ENCODE measurements at regions not wholly inside any gene's neighbourhood (a gene's known extent, or its start where the extent isn't known, plus 50 kb on each side); places are given as distances from the start of the nearest gene placed in this dataset.

- H3K36me3 ChIP-seq (replicated peaks in 1 of 2; ENCODE audit: insufficient read depth in 1 of 2, low read depth in 2 of 2): no peaks in the 10 kb centered on the region
- no peak overlapping the region for H3K27ac ChIP-seq
- TF ChIP-seq CTCF (IDR thresholded peaks at IDR 0.05) (no peak), POLR2A (IDR thresholded peaks at IDR 0.05) (no peak)
- no peak overlapping the region for H3K4me3 ChIP-seq
- intact Hi-C loops (cut with DNase I): no loop called here
- ATAC-seq: no peak
- H3K4me1 ChIP-seq: no peaks in the 10 kb centered on the region
- H3K27me3 ChIP-seq: no peaks in the 10 kb centered on the region
- H3K9me3 ChIP-seq: peaks cover 0 to 2% (median 0%) of the 10 kb centered on the region in 3 donors
- no peak for DNase-seq
- 21 to 32% methylated on average over 1 of the region's 1 CpG for WGBS, 2 donors
These were observed 79.7 kb upstream of the TRIB2 start for GRCh38 chr2:12636837-12637581.

GRCh38 chr2:12637754-12638153 lies 79.0 kb upstream of the TRIB2 start:
- Histone ChIP-seq H3K9me3 (peaks cover 0 to 2% (median 0%) of the 10 kb centered on the region in 3 donors), H3K27me3 (no peaks in the 10 kb centered on the region), H3K4me1 (no peaks in the 10 kb centered on the region), H3K36me3 (replicated peaks in 1 of 2; ENCODE audit: insufficient read depth in 1 of 2, low read depth in 2 of 2) (no peaks in the 10 kb centered on the region), H3K4me3 (no peak overlapping the region), H3K27ac (no peak overlapping the region)
- ATAC-seq (no peak), DNase-seq (no peak)
- 86 to 93% methylated on average over 1 of the region's 1 CpG for WGBS, 2 donors
- intact Hi-C loops (cut with DNase I): no loop called here
- TF ChIP-seq CTCF (IDR thresholded peaks at IDR 0.05) (no peak), POLR2A (IDR thresholded peaks at IDR 0.05) (no peak)

- Histone ChIP-seq H3K36me3 (replicated peaks in 1 of 2; ENCODE audit: insufficient read depth in 1 of 2, low read depth in 2 of 2) (no peaks in the 10 kb centered on the region), H3K27ac (no peak overlapping the region), H3K27me3 (no peaks in the 10 kb centered on the region), H3K4me1 (no peaks in the 10 kb centered on the region), H3K4me3 (no peak overlapping the region), H3K9me3 (peaks cover 0 to 2% (median 0%) of the 10 kb centered on the region in 3 donors)
- no peak for DNase-seq
- no peak for ATAC-seq
- TF ChIP-seq CTCF (IDR thresholded peaks at IDR 0.05): no peak
- no peak for TF ChIP-seq POLR2A (IDR thresholded peaks at IDR 0.05)
- intact Hi-C loops (cut with DNase I): no loop called here
- 86 to 95% methylated on average over 1 of the region's 1 CpG for WGBS, 2 donors
These were observed 75.3 kb upstream of the TRIB2 start for GRCh38 chr2:12641441-12641840.

- H3K27ac ChIP-seq: no peak overlapping the region
- intact Hi-C loops (cut with DNase I): no loop called here
- no peaks in the 10 kb centered on the region for H3K36me3 ChIP-seq (replicated peaks in 1 of 2; ENCODE audit: insufficient read depth in 1 of 2, low read depth in 2 of 2)
- no peak overlapping the region for H3K4me3 ChIP-seq
- ATAC-seq: no peak
- WGBS, 2 donors: 78 to 80% methylated on average over 7 of the region's 7 CpGs
- H3K4me1 ChIP-seq: no peaks in the 10 kb centered on the region
- TF ChIP-seq POLR2A (IDR thresholded peaks at IDR 0.05) (no peak), CTCF (IDR thresholded peaks at IDR 0.05) (no peak)
- H3K27me3 ChIP-seq: no peaks in the 10 kb centered on the region
- H3K9me3 ChIP-seq: peaks cover 0 to 2% (median 0%) of the 10 kb centered on the region in 3 donors
- no peak for DNase-seq
These were observed 74.4 kb upstream of the TRIB2 start for GRCh38 chr2:12642332-12642731.

GRCh38 chr2:12642859-12643258 lies 73.9 kb upstream of the TRIB2 start:
- intact Hi-C loops (cut with DNase I): no loop called here

More at GRCh38 chr2:12642859-12643258, 73.9 kb upstream of the TRIB2 start:
- DNase-seq (no peak), ATAC-seq (no peak)
- H3K27ac ChIP-seq: no peak overlapping the region
- H3K4me3 ChIP-seq: no peak overlapping the region
- no peak for TF ChIP-seq POLR2A (IDR thresholded peaks at IDR 0.05)
- peaks cover 0 to 2% (median 0%) of the 10 kb centered on the region in 3 donors for H3K9me3 ChIP-seq
- no peaks in the 10 kb centered on the region for H3K4me1 ChIP-seq
- WGBS, 2 donors: 72 to 73% methylated on average over 5 of the region's 5 CpGs
- no peaks in the 10 kb centered on the region for H3K27me3 ChIP-seq
- H3K36me3 ChIP-seq (replicated peaks in 1 of 2; ENCODE audit: insufficient read depth in 1 of 2, low read depth in 2 of 2): no peaks in the 10 kb centered on the region
